ENCODE measurements at regions not wholly inside any gene's neighbourhood (a gene's known extent, or its start where the extent isn't known, plus 50 kb on each side); places are given as distances from the start of the nearest gene placed in this dataset.
"Not testable (repeated sequence)": the region's sequence is repeated elsewhere in the genome, so short reads cannot be mapped to it uniquely, and the experiment has no call there.

DNA sequence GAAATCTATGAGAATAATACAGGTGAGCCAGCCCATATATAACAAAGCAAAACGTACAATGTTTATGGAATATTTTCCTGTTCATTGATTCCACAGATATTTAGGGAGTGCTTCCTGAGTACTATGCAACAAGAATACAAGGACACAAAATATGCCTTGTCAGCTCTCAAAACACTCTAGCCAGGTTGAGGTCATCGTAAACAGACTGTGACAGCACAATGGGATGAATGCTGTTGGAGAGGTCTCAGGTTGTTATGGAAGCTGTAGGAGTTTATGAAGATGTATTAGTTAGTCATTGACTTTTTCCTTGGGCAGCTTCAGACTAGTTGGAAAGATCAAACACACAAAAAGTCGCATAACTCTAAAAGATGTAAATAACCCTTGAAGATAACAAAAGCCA is 98.1 kb upstream of the SEC22B start:
- not testable (repeated sequence) for ATAC-seq (ENCODE audit: low read depth in 2 of 2); H3K27me3 ChIP-seq (ENCODE audit: control insufficient read depth, insufficient read depth, low read length); DNase-seq; H3K4me1 Mint-ChIP-seq; H3K27ac Mint-ChIP-seq; H3K9me3 Mint-ChIP-seq; H3K4me3 ChIP-seq (ENCODE audit: low read depth, low read length); H3K36me3 Mint-ChIP-seq; H3K27me3 Mint-ChIP-seq; H3K4me3 Mint-ChIP-seq; H3K4me1 ChIP-seq (ENCODE audit: control insufficient read depth, insufficient read depth, low read length, poor library complexity, severe bottlenecking); H3K36me3 ChIP-seq (ENCODE audit: control insufficient read depth, insufficient read depth, low read length); H3K27ac ChIP-seq (ENCODE audit: insufficient read depth, low read length, poor library complexity, severe bottlenecking); H3K9me3 ChIP-seq (ENCODE audit: control insufficient read depth in 2 of 2, low read length in 2 of 2)

DNA sequence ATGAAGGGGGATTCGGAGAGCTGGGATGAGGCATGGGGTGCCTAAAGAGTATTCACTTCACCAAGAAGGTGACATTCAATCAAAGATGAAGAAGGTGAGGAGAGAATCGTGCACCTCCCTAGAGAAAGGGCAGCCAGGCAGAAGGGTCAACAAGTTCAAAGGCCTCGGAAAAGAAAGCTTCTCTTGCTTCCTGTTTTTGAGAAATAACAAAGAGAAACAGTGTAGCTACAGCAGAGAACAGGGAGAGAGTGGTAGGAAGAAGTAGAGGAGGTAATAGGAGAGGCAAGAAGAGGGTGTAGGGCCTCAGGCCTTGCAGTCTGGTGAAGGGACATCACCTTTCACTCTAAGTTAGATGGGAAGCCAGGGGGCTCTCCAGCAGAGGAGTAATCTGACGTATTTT is 97.0 kb upstream of the SEC22B start:
- H3K27me3 ChIP-seq (ENCODE audit: control insufficient read depth, insufficient read depth, low read length); H3K4me3 ChIP-seq (ENCODE audit: low read depth, low read length); H3K36me3 ChIP-seq (ENCODE audit: control insufficient read depth, insufficient read depth, low read length); H3K4me3 Mint-ChIP-seq; H3K4me1 Mint-ChIP-seq; DNase-seq; ATAC-seq (ENCODE audit: low read depth in 2 of 2); H3K9me3 Mint-ChIP-seq; H3K36me3 Mint-ChIP-seq; H3K27ac ChIP-seq (ENCODE audit: insufficient read depth, low read length, poor library complexity, severe bottlenecking); H3K9me3 ChIP-seq (ENCODE audit: control insufficient read depth in 2 of 2, low read length in 2 of 2); H3K4me1 ChIP-seq (ENCODE audit: control insufficient read depth, insufficient read depth, low read length, poor library complexity, severe bottlenecking); H3K27me3 Mint-ChIP-seq; H3K27ac Mint-ChIP-seq: not testable (repeated sequence)

DNA sequence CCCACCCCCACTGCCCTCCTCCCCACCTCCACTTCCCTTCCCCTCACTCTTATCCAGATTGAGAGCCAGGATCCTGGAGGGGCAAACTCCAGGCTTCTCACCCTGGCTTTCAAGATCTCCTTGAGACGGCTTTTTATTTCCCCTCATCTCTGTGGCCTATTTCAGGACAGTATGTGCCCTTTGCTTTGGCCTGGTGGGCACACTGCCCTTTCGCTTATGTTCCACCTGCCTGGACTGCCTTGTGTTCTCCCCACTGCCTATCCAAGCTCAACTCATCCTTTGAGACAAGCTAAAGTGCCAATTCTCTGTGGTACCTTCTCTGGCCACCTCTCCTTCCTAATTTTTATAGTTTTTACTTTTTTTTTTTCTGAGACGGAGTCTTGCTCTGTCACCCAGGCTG is 95.9 kb upstream of the SEC22B start:
- H3K4me3 Mint-ChIP-seq; H3K36me3 Mint-ChIP-seq; H3K9me3 Mint-ChIP-seq; H3K4me1 ChIP-seq (ENCODE audit: control insufficient read depth, insufficient read depth, low read length, poor library complexity, severe bottlenecking); H3K27me3 Mint-ChIP-seq; H3K4me1 Mint-ChIP-seq; ATAC-seq (ENCODE audit: low read depth in 2 of 2); DNase-seq; H3K27me3 ChIP-seq (ENCODE audit: control insufficient read depth, insufficient read depth, low read length); H3K27ac ChIP-seq (ENCODE audit: insufficient read depth, low read length, poor library complexity, severe bottlenecking); H3K4me3 ChIP-seq (ENCODE audit: low read depth, low read length); H3K9me3 ChIP-seq (ENCODE audit: control insufficient read depth in 2 of 2, low read length in 2 of 2); H3K36me3 ChIP-seq (ENCODE audit: control insufficient read depth, insufficient read depth, low read length); H3K27ac Mint-ChIP-seq: not testable (repeated sequence)

DNA sequence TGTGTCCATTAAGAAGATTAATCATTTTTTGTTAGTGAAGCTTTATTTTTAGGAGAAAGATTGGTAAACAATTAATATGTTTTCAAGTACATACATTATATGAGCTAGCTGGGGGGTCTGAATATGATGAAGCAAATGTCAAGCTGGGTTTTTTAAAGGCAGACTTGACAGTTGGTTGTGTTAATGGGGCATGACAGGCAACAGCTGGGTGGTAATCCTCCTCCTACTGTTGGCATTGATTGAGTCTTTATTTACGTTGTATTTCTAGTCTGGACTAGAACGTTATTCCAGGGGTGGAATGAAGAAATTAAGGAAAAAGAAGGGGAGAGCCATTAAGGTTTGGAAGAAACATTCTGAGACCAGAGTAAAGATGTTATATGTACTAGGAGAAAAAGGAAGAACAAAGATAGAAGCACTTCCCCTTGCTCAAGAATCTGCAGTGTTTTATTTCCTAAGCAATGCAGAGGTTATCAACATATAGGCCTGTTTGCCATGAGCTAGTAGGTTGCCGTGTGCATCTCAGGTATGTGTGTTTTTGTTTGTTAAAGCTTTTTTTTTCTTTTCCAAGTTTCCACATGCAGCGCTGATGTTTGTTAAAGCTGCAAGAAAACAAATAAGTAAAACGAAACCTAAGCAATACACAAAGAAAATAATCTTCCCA is 95.4 kb upstream of the SEC22B start:
- not testable (repeated sequence) for ATAC-seq (ENCODE audit: low read depth in 2 of 2); H3K4me1 Mint-ChIP-seq; H3K36me3 ChIP-seq (ENCODE audit: control insufficient read depth, insufficient read depth, low read length); H3K27ac Mint-ChIP-seq; H3K4me3 ChIP-seq (ENCODE audit: low read depth, low read length); H3K4me1 ChIP-seq (ENCODE audit: control insufficient read depth, insufficient read depth, low read length, poor library complexity, severe bottlenecking); H3K27me3 Mint-ChIP-seq; H3K9me3 ChIP-seq (ENCODE audit: control insufficient read depth in 2 of 2, low read length in 2 of 2); DNase-seq; H3K9me3 Mint-ChIP-seq; H3K27me3 ChIP-seq (ENCODE audit: control insufficient read depth, insufficient read depth, low read length); H3K36me3 Mint-ChIP-seq; H3K27ac ChIP-seq (ENCODE audit: insufficient read depth, low read length, poor library complexity, severe bottlenecking); H3K4me3 Mint-ChIP-seq

DNA sequence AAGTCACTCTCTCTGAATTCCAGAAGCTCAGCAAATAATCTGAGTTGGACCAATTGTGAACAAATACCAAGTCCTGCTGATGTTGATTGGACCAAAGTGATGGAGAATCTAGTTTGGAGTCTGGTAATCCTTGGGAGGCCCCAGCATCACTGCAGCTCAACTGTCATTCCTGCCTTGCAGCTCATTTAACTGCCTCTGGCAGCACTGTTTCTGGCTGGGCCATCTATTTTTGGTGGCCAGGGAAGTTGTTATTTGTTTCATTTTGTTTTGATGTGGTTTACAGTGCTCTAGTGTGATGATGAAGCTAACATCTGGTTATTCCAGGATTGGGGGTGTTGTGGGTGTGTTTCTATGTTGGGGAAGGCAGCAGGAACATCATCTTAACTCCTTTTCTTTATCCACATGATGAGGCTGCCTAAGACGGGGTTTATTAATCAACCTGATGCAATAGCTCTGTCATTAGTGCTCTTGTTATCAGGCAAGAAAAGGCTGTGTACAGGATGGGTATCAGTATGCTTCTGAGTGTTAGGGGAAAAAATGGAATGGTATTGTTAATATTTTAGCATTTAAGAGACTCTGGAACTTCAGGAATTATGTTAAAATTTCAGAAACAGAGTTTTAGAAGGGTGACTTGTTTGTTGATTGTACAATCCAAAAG is 91.7 kb upstream of the SEC22B start:
- H3K27me3 Mint-ChIP-seq; ATAC-seq (ENCODE audit: low read depth in 2 of 2); H3K4me1 Mint-ChIP-seq; H3K4me3 Mint-ChIP-seq; H3K27ac Mint-ChIP-seq; H3K27me3 ChIP-seq (ENCODE audit: control insufficient read depth, insufficient read depth, low read length); H3K27ac ChIP-seq (ENCODE audit: insufficient read depth, low read length, poor library complexity, severe bottlenecking); H3K9me3 Mint-ChIP-seq; H3K4me3 ChIP-seq (ENCODE audit: low read depth, low read length); H3K4me1 ChIP-seq (ENCODE audit: control insufficient read depth, insufficient read depth, low read length, poor library complexity, severe bottlenecking); DNase-seq; H3K36me3 ChIP-seq (ENCODE audit: control insufficient read depth, insufficient read depth, low read length); H3K9me3 ChIP-seq (ENCODE audit: control insufficient read depth in 2 of 2, low read length in 2 of 2); H3K36me3 Mint-ChIP-seq: not testable (repeated sequence)

GRCh38 chr1:120264564-120264963 is 88.2 kb upstream of the SEC22B start:
- not testable (repeated sequence) for H3K36me3 ChIP-seq (ENCODE audit: control insufficient read depth, insufficient read depth, low read length); H3K27me3 Mint-ChIP-seq; H3K27me3 ChIP-seq (ENCODE audit: control insufficient read depth, insufficient read depth, low read length); H3K9me3 Mint-ChIP-seq; H3K4me3 ChIP-seq (ENCODE audit: low read depth, low read length); H3K4me1 ChIP-seq (ENCODE audit: control insufficient read depth, insufficient read depth, low read length, poor library complexity, severe bottlenecking); H3K36me3 Mint-ChIP-seq; H3K4me1 Mint-ChIP-seq; H3K4me3 Mint-ChIP-seq; H3K27ac Mint-ChIP-seq; H3K9me3 ChIP-seq (ENCODE audit: control insufficient read depth in 2 of 2, low read length in 2 of 2); ATAC-seq (ENCODE audit: low read depth in 2 of 2); DNase-seq; H3K27ac ChIP-seq (ENCODE audit: insufficient read depth, low read length, poor library complexity, severe bottlenecking)

- not testable (repeated sequence) for H3K4me3 Mint-ChIP-seq; H3K9me3 ChIP-seq (ENCODE audit: control insufficient read depth in 2 of 2, low read length in 2 of 2); H3K36me3 Mint-ChIP-seq; DNase-seq; H3K27me3 ChIP-seq (ENCODE audit: control insufficient read depth, insufficient read depth, low read length); ATAC-seq (ENCODE audit: low read depth in 2 of 2); H3K27ac ChIP-seq (ENCODE audit: insufficient read depth, low read length, poor library complexity, severe bottlenecking); H3K4me1 ChIP-seq (ENCODE audit: control insufficient read depth, insufficient read depth, low read length, poor library complexity, severe bottlenecking); H3K36me3 ChIP-seq (ENCODE audit: control insufficient read depth, insufficient read depth, low read length); H3K4me3 ChIP-seq (ENCODE audit: low read depth, low read length); H3K27me3 Mint-ChIP-seq; H3K4me1 Mint-ChIP-seq; H3K27ac Mint-ChIP-seq; H3K9me3 Mint-ChIP-seq
These were observed 86.8 kb upstream of the SEC22B start for GRCh38 chr1:120262791-120263751.

DNA sequence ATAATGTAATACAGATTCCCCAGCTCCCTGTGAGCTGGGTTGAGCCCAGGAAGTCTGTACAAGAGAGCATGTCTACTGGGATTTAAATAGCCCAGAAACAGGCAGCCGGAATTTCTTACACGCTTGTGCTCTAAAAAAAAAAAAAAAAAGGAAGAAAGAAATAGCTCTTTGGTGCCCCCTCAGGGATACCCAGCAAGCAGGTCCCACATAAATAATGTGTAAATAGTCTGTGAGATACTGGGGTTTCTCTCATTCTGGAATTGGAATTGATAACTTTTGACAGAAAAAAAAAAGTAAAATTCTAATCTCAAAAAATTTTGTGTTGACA is 81.4 kb upstream of the SEC22B start:
- H3K9me3 Mint-ChIP-seq; H3K36me3 ChIP-seq (ENCODE audit: control insufficient read depth, insufficient read depth, low read length); H3K4me3 ChIP-seq (ENCODE audit: low read depth, low read length); H3K36me3 Mint-ChIP-seq; H3K4me1 Mint-ChIP-seq; H3K9me3 ChIP-seq (ENCODE audit: control insufficient read depth in 2 of 2, low read length in 2 of 2); H3K4me3 Mint-ChIP-seq; H3K27ac Mint-ChIP-seq; ATAC-seq (ENCODE audit: low read depth in 2 of 2); H3K27ac ChIP-seq (ENCODE audit: insufficient read depth, low read length, poor library complexity, severe bottlenecking); H3K27me3 Mint-ChIP-seq; H3K27me3 ChIP-seq (ENCODE audit: control insufficient read depth, insufficient read depth, low read length); H3K4me1 ChIP-seq (ENCODE audit: control insufficient read depth, insufficient read depth, low read length, poor library complexity, severe bottlenecking); DNase-seq: not testable (repeated sequence)

Measured in CD4-positive, CD25-positive, alpha-beta regulatory T cell (primary cell).